ENCODE measurements at regions not wholly inside any gene's neighbourhood (a gene's known extent, or its start where the extent isn't known, plus 50 kb on each side); places are given as distances from the start of the nearest gene placed in this dataset.

DNA sequence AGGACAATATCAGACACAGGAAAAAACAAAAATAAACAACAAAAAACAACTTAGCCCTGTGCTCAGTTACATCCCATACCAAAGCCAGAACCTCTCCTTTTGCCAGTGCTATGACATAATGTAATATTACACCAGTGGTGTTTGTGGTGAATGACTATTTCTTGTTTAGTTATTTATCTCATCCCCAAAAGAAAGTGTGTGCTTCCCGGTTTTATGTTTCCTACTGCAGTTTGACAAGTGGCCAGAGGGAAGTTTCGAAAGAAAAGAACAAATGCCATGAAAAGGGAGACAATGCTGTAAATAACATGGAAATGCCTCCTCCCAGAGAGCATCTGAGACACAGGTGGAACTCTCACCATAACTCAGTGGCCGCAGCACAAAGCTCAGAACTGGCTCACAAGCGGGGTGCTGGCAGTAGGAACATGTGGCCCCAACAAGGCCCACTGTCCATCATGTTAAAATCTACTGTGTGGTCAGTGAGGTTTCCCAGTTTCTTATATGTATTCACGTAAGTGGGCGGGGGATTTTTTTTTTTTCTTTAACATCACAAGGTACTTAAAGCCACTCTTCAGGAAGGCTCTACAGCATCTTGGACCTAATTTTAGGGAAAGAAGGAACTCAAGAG lies 158.2 kb downstream of the BARHL2 start:
- TF ChIP-seq EZH2 (IDR thresholded peaks at IDR 0.05), result no peak
- TF ChIP-seq, protein P1, sequence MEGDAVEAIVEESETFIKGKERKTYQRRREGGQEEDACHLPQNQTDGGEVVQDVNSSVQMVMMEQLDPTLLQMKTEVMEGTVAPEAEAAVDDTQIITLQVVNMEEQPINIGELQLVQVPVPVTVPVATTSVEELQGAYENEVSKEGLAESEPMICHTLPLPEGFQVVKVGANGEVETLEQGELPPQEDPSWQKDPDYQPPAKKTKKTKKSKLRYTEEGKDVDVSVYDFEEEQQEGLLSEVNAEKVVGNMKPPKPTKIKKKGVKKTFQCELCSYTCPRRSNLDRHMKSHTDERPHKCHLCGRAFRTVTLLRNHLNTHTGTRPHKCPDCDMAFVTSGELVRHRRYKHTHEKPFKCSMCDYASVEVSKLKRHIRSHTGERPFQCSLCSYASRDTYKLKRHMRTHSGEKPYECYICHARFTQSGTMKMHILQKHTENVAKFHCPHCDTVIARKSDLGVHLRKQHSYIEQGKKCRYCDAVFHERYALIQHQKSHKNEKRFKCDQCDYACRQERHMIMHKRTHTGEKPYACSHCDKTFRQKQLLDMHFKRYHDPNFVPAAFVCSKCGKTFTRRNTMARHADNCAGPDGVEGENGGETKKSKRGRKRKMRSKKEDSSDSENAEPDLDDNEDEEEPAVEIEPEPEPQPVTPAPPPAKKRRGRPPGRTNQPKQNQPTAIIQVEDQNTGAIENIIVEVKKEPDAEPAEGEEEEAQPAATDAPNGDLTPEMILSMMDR (IDR thresholded peaks at IDR 0.05 in 2 of 3, conservative IDR thresholded peaks at IDR 0.05 in 1 of 3; ENCODE audit: borderline replicate concordance in 1 of 3, insufficient read depth in 1 of 3, low read depth in 2 of 3, low read length in 2 of 3), result no peak
